ENCODE measurements at regions not wholly inside any gene's neighbourhood (a gene's known extent, or its start where the extent isn't known, plus 50 kb on each side); places are given as distances from the start of the nearest gene placed in this dataset.

DNA sequence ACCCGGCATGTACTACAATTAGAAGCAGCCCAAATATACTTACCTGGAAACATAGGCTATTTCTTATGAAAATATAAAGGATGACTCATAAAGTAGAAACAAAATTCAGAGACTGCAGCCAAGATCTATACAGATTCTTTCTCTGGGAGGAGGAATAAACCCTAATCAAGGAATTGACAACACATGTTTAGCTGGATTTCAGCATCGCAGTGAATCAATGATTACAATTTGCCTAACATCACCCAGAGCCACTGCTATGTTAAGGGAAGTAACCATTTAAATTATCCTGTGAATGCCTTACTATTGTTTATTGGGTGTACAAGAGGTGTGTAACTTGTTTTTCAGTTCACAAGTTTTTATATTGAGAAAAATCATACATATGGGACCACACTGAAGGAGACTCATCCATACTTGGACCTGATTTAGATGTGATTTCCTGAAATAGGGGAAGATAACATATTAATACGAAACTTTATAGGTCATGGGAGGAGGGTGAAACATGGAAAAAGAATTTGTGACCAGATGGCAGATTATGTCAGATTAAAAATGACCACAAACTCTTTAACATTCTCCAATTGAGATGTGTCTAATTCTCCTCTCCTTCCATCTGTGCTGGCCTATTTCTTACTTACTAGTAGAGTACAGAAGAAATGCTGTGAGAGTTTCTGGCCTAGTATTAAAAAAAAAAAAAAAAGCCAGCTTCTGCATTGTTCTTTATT lies 1168.4 kb downstream of the SLITRK1 start:
- H3K9me3 ChIP-seq (replicated peaks in 1 of 2; ENCODE audit: control insufficient read depth in 1 of 2, insufficient read depth in 1 of 2, low read length in 2 of 2): no peaks in the 10 kb centered on the region
- no peaks in the 10 kb centered on the region for H4K20me1 ChIP-seq (ENCODE audit: insufficient read depth, low read length)
- H3K4me1 ChIP-seq (ENCODE audit: control insufficient read depth in 1 of 2, insufficient read depth in 2 of 2, low read length in 2 of 2): no peaks in the 10 kb centered on the region
- H3K9ac ChIP-seq (ENCODE audit: insufficient read depth, low read length, poor library complexity, severe bottlenecking): no peak overlapping the region
- no peaks in the 10 kb centered on the region for H3K79me2 ChIP-seq (ENCODE audit: insufficient read depth, low read length)
- WGBS (ENCODE audit: insufficient coverage): no CpG with 5 or more reads among the region's 3 CpGs
- peaks cover 0 to 5% (median 0%) of the 10 kb centered on the region in 7 donors for H3K9me3 Mint-ChIP-seq
- no peak overlapping the region for H3K4me2 ChIP-seq (replicated peaks; ENCODE audit: extremely low read depth, low read length, poor library complexity, severe bottlenecking)
- no peak for DNase-seq
- H3K36me3 Mint-ChIP-seq: no peaks in the 10 kb centered on the region
- no peak for TF ChIP-seq CTCF (IDR thresholded peaks at IDR 0.05)
- H3K36me3 ChIP-seq (replicated peaks in 1 of 2; ENCODE audit: control insufficient read depth in 1 of 2, insufficient read depth in 2 of 2, low read length in 2 of 2): no peaks in the 10 kb centered on the region
- intact Hi-C loops (cut with micrococcal nuclease): no loop called here
- no peak overlapping the region for H2AFZ ChIP-seq (ENCODE audit: insufficient read depth, low read depth, low read length, poor library complexity, severe bottlenecking)
- H3K4me1 Mint-ChIP-seq: no peaks in the 10 kb centered on the region
- H3K4me3 ChIP-seq (replicated peaks in 1 of 3; ENCODE audit: low read depth in 2 of 3, low read length in 3 of 3): no peak overlapping the region
- no peak overlapping the region for H3K4me3 Mint-ChIP-seq
- H3K27me3 Mint-ChIP-seq (ENCODE audit: low read depth in 3 of 3): peaks cover 0 to 1% (median 0%) of the 10 kb centered on the region in 3 donors
- no peaks in the 10 kb centered on the region for H3K27me3 ChIP-seq (ENCODE audit: control insufficient read depth in 2 of 2, insufficient read depth in 2 of 2, low read length in 2 of 2)
- no peak overlapping the region for H3K27ac Mint-ChIP-seq
- no peak overlapping the region for H3K27ac ChIP-seq (ENCODE audit: low read depth in 1 of 2, low read length in 2 of 2)

DNA sequence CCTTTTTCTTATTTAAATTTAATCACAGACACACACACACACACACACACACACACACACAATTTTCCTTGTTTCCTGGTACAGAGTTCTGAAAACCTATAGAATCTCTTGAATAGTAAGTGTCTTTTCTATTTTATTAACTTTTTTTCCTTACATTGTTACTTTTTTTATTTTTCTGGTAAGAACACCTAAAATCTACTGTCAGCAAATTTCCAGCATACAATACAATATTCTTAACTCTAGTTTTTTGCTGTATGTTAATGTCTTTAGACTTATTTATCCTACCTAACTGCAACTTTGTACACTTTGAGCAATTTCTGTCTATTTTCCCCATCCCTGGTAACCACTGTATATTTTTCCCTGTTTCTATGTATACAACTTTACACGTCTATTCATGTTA lies 1179.8 kb downstream of the SLITRK1 start:
- H3K4me3 Mint-ChIP-seq: no peak overlapping the region
- Histone ChIP-seq H3K27ac (ENCODE audit: low read depth in 1 of 2, low read length in 2 of 2) (no peak overlapping the region), H3K36me3 (replicated peaks in 1 of 2; ENCODE audit: control insufficient read depth in 1 of 2, insufficient read depth in 2 of 2, low read length in 2 of 2) (no peaks in the 10 kb centered on the region), H3K9me3 (replicated peaks in 1 of 2; ENCODE audit: control insufficient read depth in 1 of 2, insufficient read depth in 1 of 2, low read length in 2 of 2) (peaks cover 2 to 5% of the 10 kb centered on the region in 2 donors), H3K4me3 (replicated peaks in 1 of 3; ENCODE audit: low read depth in 2 of 3, low read length in 3 of 3) (no peak overlapping the region), H3K9ac (ENCODE audit: insufficient read depth, low read length, poor library complexity, severe bottlenecking) (no peak overlapping the region), H3K27me3 (ENCODE audit: control insufficient read depth in 2 of 2, insufficient read depth in 2 of 2, low read length in 2 of 2) (no peaks in the 10 kb centered on the region), H2AFZ (ENCODE audit: insufficient read depth, low read depth, low read length, poor library complexity, severe bottlenecking) (no peak overlapping the region), H3K4me2 (replicated peaks; ENCODE audit: extremely low read depth, low read length, poor library complexity, severe bottlenecking) (no peak overlapping the region), H3K79me2 (ENCODE audit: insufficient read depth, low read length) (no peaks in the 10 kb centered on the region), H4K20me1 (ENCODE audit: insufficient read depth, low read length) (no peaks in the 10 kb centered on the region), H3K4me1 (ENCODE audit: control insufficient read depth in 1 of 2, insufficient read depth in 2 of 2, low read length in 2 of 2) (no peaks in the 10 kb centered on the region)
- H3K36me3 Mint-ChIP-seq: no peaks in the 10 kb centered on the region
- intact Hi-C loops (cut with micrococcal nuclease): no loop called here
- no peaks in the 10 kb centered on the region for H3K4me1 Mint-ChIP-seq
- H3K27ac Mint-ChIP-seq: no peak overlapping the region
- H3K9me3 Mint-ChIP-seq: peaks cover 0 to 11% (median 3%) of the 10 kb centered on the region in 7 donors
- TF ChIP-seq CTCF (IDR thresholded peaks at IDR 0.05): no peak
- no peak for DNase-seq
- H3K27me3 Mint-ChIP-seq (ENCODE audit: low read depth in 3 of 3): peaks cover 0 to 3% (median 0%) of the 10 kb centered on the region in 3 donors
- WGBS (ENCODE audit: insufficient coverage): no CpG with 5 or more reads among the region's 1 CpG

Measured in CD14-positive monocyte (primary cell).